Cardiac fibroblast (primary cell): ENCODE measurements at regions not wholly inside any gene's neighbourhood (a gene's known extent, or its start where the extent isn't known, plus 50 kb on each side); places are given as distances from the start of the nearest gene placed in this dataset.

Source experiments
- DNase-seq, 2 donors: peaks; one replicate each; pipeline versions ENCODE4 v3.0.0 to v3.0.0-alpha.2; 2010; ENCODE audit warnings: low read depth in 2 of 2
- H3K4me3 ChIP-seq, 2 donors: replicated peaks in 1 of 2; 1 replicate in 1 of 2; 2 replicates in 1 of 2; pipeline ENCODE4 v1.5.1; 2011; ENCODE audit warnings: low read depth in 2 of 2, low read length in 2 of 2, mild to moderate bottlenecking in 2 of 2, moderate library complexity in 1 of 2
- CTCF ChIP-seq: IDR thresholded peaks from one replicate; pipeline ENCODE4 v1.5.1; 2011; ENCODE audit warnings: low read depth, mild to moderate bottlenecking, low read length, inconsistent platforms

GRCh38 chr2:145691659-145692058 lies 1171.7 kb upstream of the ZEB2 start:
- DNase-seq = peak in 1 of 2 donors; percentile 53
- no peak overlapping the region for H3K4me3 ChIP-seq
- no peak for TF ChIP-seq CTCF

- peak; percentile 30 to 36 for DNase-seq
- H3K4me3 ChIP-seq = no peak overlapping the region
- no peak for TF ChIP-seq CTCF
Measured at GRCh38 chr2:145690183-145690778, 1170.4 kb upstream of the ZEB2 start.

- TF ChIP-seq CTCF = no peak
- no peak for DNase-seq
- H3K4me3 ChIP-seq = no peak overlapping the region
Measured at GRCh38 chr2:145689277-145689676, 1169.4 kb upstream of the ZEB2 start.

- no peak for DNase-seq
- TF ChIP-seq CTCF = no peak
- no peak overlapping the region for H3K4me3 ChIP-seq
Measured at GRCh38 chr2:145688156-145688555, 1168.2 kb upstream of the ZEB2 start.

DNA sequence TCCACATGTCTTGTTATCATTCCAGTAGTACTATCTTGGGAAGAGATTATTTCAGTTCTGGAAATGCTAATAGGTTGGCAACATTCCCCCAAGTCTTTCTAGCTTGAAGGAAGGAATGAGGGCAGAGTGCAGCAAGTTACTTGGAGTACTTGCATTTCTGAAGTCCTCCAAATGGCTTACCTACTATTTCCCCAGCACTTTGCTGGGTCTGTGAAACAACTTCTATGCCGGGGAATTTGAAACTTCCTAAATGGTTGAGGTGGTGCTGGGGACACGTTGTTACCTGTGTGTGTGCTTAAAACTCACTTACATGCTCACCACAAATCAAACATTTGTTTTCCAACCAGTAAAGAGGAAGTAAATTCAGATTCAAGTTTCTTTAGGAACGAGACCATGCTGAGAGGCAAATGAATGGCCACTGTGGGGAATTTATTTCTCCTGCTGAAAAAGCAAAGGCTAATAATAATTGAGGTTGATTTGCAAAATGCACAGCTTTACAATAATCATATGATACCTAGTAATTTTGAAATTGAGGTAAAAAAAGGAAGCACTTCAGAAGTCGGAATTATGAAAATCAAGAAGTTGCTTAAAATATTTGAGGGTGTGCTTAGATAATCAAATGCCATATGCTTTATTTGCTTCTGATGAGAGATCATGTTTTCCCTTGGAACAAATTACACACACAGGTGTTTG lies 1167.7 kb upstream of the ZEB2 start:
- no peak for TF ChIP-seq CTCF
- no peak overlapping the region for H3K4me3 ChIP-seq
- DNase-seq = peak in 1 of 2 donors; percentile 66

DNA sequence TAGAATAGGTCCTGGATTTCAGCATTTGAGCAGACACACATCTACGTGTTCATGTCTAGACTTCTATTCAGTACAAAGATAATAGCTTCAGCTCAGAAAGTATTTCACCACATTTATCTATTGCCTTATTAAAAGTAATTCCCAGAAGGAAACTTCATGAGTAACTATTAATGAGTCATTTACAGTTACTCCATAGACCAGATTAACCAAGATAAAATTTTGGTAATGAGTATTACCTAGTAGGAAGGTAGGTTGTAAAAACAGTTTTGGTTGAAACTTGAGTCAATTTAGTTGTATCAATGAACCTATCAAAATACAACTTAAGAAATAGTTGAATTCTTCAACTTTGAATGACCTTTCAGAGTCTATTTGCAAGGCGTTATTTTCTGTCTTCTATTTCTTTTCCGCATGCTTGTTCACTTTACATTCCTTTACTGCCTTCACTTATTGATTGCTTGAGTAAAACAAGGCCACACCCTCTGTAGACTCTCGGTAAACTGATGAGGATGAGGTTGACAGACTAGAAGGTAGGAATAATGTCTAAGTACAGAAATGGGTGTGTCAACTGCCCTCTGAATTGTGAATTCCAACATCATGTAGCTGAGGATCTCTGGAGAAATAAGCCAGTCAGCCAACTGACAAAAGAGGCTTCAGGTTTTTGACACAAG lies 1165.6 kb upstream of the ZEB2 start:
- peak; percentile 55 to 56 for DNase-seq
- H3K4me3 ChIP-seq = no peak overlapping the region
- no peak for TF ChIP-seq CTCF
